Upper lobe of left lung (tissue), 4 donors: ENCODE measurements at regions not wholly inside any gene's neighbourhood (a gene's known extent, or its start where the extent isn't known, plus 50 kb on each side); places are given as distances from the start of the nearest gene placed in this dataset.

ENCODE experiments used
- EP300 ChIP-seq, 4 donors: sonication (generic); formaldehyde crosslinking; IDR thresholded peaks; one replicate each; pipeline ENCODE4 v1.5.1; 2017; ENCODE audit warnings: antibody characterized with exemption in 4 of 4, control low read depth in 2 of 4
- POLR2A ChIP-seq, 4 donors: fragments of 450-650 bp; IDR thresholded peaks; one replicate each; pipeline ENCODE4 v1.5.1; 2016 to 2017; ENCODE audit warnings: antibody characterized with exemption in 4 of 4, mild to moderate bottlenecking in 2 of 4
- TF ChIP-seq, protein P1 (sequence below), 6 experiments: fragments of 450-650 bp in 4 of 6; fragments of 200-600 bp in 2 of 6; sonication (generic) in 2 of 6; IDR thresholded peaks; one replicate each; pipeline ENCODE4 v1.5.1; 2016 to 2019; ENCODE audit warnings: antibody characterized with exemption in 6 of 6

DNA sequence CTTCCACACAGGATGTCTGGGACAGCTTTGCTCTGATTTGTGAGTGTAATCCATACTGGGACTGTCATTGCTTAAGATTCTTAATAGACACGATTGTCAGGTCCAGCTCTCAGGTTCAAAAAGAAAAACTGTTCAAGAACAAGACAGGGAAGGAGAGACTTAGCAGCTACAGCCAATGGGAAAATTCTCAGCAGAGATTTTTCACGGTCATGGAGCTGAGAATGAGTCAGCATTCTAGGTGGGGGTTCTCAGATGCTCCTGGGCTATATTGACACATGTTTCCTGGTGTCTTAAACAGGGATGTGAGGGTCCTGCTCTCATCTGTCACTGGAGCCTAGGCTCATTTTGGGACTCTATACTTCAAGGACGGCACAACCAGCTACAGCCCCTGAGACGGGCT lies 318.3 kb downstream of the RRAGC start:
- TF ChIP-seq, protein P1, sequence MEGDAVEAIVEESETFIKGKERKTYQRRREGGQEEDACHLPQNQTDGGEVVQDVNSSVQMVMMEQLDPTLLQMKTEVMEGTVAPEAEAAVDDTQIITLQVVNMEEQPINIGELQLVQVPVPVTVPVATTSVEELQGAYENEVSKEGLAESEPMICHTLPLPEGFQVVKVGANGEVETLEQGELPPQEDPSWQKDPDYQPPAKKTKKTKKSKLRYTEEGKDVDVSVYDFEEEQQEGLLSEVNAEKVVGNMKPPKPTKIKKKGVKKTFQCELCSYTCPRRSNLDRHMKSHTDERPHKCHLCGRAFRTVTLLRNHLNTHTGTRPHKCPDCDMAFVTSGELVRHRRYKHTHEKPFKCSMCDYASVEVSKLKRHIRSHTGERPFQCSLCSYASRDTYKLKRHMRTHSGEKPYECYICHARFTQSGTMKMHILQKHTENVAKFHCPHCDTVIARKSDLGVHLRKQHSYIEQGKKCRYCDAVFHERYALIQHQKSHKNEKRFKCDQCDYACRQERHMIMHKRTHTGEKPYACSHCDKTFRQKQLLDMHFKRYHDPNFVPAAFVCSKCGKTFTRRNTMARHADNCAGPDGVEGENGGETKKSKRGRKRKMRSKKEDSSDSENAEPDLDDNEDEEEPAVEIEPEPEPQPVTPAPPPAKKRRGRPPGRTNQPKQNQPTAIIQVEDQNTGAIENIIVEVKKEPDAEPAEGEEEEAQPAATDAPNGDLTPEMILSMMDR (IDR thresholded peaks at IDR 0.05) = no peak
- TF ChIP-seq POLR2A (IDR thresholded peaks at IDR 0.05) = no peak
- TF ChIP-seq EP300 (IDR thresholded peaks at IDR 0.05) = no peak
